Endothelial cell of umbilical vein (primary cell): ENCODE measurements at regions not wholly inside any gene's neighbourhood (a gene's known extent, or its start where the extent isn't known, plus 50 kb on each side); places are given as distances from the start of the nearest gene placed in this dataset.
"Not testable (repeated sequence)": the region's sequence is repeated elsewhere in the genome, so short reads cannot be mapped to it uniquely, and the experiment has no call there.

Source experiments
- BruUV-seq: library from RNA; stranded (reverse); fragments of 400-500 nt; replicated peaks from 2 replicates; lab custom pipeline; 2021; lab: Mats Ljungman, UMichigan
- CTCF ChIA-PET: fragments of 300-600, 350-600 bp; sonication (Branson Sonifier 250); formaldehyde crosslinking; loops from one replicate; lab custom pipeline; 2021; ENCODE audit warnings: antibody characterized with exemption, inconsistent platforms; lab: Charles Lee
- POLR2A ChIA-PET: fragments of 300-600, 350-600 bp; sonication (Branson Sonifier 250); formaldehyde crosslinking; loops from one replicate; lab custom pipeline; 2021; ENCODE audit warnings: antibody characterized with exemption, inconsistent platforms; lab: Charles Lee
- DNase-seq: peaks from one replicate; pipeline ENCODE4 v3.0.0-alpha.2; 2011; ENCODE audit warnings: low read depth, low spot score
- FAIRE-seq: peaks from 2 replicates; lab custom pipeline; 2011; peaks lifted over from hg19 to GRCh38; lab: Jason Lieb, UNC
- H2AFZ ChIP-seq: 2 replicates; pipeline ENCODE4 v1.6.0; 2012; ENCODE audit warnings: low read depth, low read length, control low read depth, inconsistent platforms
- H3K27ac ChIP-seq: 2 replicates; pipeline ENCODE4 v1.5.1; 2011; ENCODE audit warnings: low read depth, mild to moderate bottlenecking, control low read depth, low read length, moderate library complexity; ENCODE audit not compliant: insufficient read depth
- H3K27me3 ChIP-seq, 2 experiments: 2 replicates each; pipeline versions ENCODE4 v1.6.0 to v1.6.1; 2011; ENCODE audit warnings: low read length in 2 of 2, mixed read lengths in 1 of 2; ENCODE audit not compliant: control insufficient read depth in 2 of 2, insufficient read depth in 2 of 2
- H3K36me3 ChIP-seq, 2 experiments: 2 replicates in 1 of 2; 3 replicates in 1 of 2; pipeline ENCODE4 v1.5.1; 2011; ENCODE audit warnings: low read length in 2 of 2, mild to moderate bottlenecking in 1 of 2, moderate library complexity in 1 of 2; ENCODE audit not compliant: control insufficient read depth in 2 of 2, insufficient read depth in 2 of 2; ENCODE audit errors: extremely low read depth in 1 of 2
- H3K4me1 ChIP-seq: 3 replicates; pipeline ENCODE4 v1.5.1; 2011; ENCODE audit warnings: mild to moderate bottlenecking, low read length; ENCODE audit not compliant: control insufficient read depth, insufficient read depth; ENCODE audit errors: extremely low read depth
- H3K4me2 ChIP-seq: 2 replicates; pipeline ENCODE4 v1.6.1; 2011; ENCODE audit warnings: low read length, control low read depth, mixed read lengths; ENCODE audit not compliant: insufficient read depth
- H3K4me3 ChIP-seq, 3 experiments: fragments of 200-600 bp in 1 of 3; sonication (generic), shearing (Covaris generic) in 1 of 3; replicated peaks in 1 of 3; 2 replicates each; pipeline ENCODE4 v1.5.1; 2011 to 2016; ENCODE audit warnings: control low read depth in 3 of 3, low read length in 3 of 3, mild to moderate bottlenecking in 2 of 3, inconsistent platforms in 1 of 3, low read depth in 1 of 3, moderate library complexity in 1 of 3; ENCODE audit not compliant: insufficient read depth in 1 of 3
- H3K79me2 ChIP-seq: 2 replicates; pipeline ENCODE4 v1.6.0; 2012; ENCODE audit warnings: low read length, inconsistent platforms; ENCODE audit not compliant: control insufficient read depth, insufficient read depth
- H3K9ac ChIP-seq: replicated peaks from 2 replicates; pipeline ENCODE3; 2011; ENCODE audit warnings: low read length, control low read depth; ENCODE audit not compliant: insufficient read depth; ENCODE audit errors: extremely low read depth
- H3K9me1 ChIP-seq: replicated peaks from 3 replicates; pipeline ENCODE4 v1.6.0; 2011; ENCODE audit warnings: mild to moderate bottlenecking, low read length; ENCODE audit not compliant: control insufficient read depth, insufficient read depth; ENCODE audit errors: extremely low read depth
- H3K9me3 ChIP-seq: replicated peaks from 2 replicates; pipeline ENCODE4 v1.5.1; 2012; ENCODE audit warnings: low read length, inconsistent platforms; ENCODE audit not compliant: control insufficient read depth, insufficient read depth
- H4K20me1 ChIP-seq: replicated peaks from 2 replicates; pipeline ENCODE3; 2011; ENCODE audit warnings: mild to moderate bottlenecking, low read length; ENCODE audit not compliant: control insufficient read depth, insufficient read depth; ENCODE audit errors: extremely low read depth
- CTCF ChIP-seq, 2 donors: IDR thresholded peaks; 1 replicate in 1 of 2; 2 replicates in 1 of 2; pipeline ENCODE4 v1.5.1; 2011; ENCODE audit warnings: low read length in 2 of 2, mild to moderate bottlenecking in 2 of 2, moderate library complexity in 2 of 2, control low read depth in 1 of 2, inconsistent platforms in 1 of 2, low read depth in 1 of 2; ENCODE audit not compliant: insufficient read depth in 1 of 2; ENCODE audit errors: extremely low read depth in 1 of 2
- EZH2 ChIP-seq: IDR thresholded peaks from 2 replicates; pipeline ENCODE4 v1.6.1; 2012; ENCODE audit warnings: borderline replicate concordance, low read depth, mild to moderate bottlenecking, moderate library complexity, low read length, inconsistent platforms; ENCODE audit not compliant: severe bottlenecking
- FOS ChIP-seq: IDR thresholded peaks from 2 replicates; pipeline ENCODE4 v1.6.1; 2011; ENCODE audit warnings: mild to moderate bottlenecking, low read length, moderate library complexity, borderline replicate concordance; ENCODE audit not compliant: insufficient read depth
- GATA2 ChIP-seq: IDR thresholded peaks from 2 replicates; pipeline ENCODE4 v1.7.0; 2011; ENCODE audit warnings: low read depth, mild to moderate bottlenecking, moderate library complexity, mixed read lengths, low read length; ENCODE audit not compliant: insufficient read length, insufficient read depth
- JUN ChIP-seq: IDR thresholded peaks from 2 replicates; pipeline ENCODE4 v1.6.1; 2011; ENCODE audit warnings: borderline replicate concordance, low read depth; ENCODE audit not compliant: insufficient read length, insufficient read depth
- MYC ChIP-seq: IDR thresholded peaks from one replicate; pipeline ENCODE4 v1.6.1; 2011; ENCODE audit warnings: mild to moderate bottlenecking, low read depth, low read length
- POLR2A ChIP-seq: IDR thresholded peaks from 2 replicates; pipeline ENCODE4 v1.6.1; 2012; ENCODE audit warnings: low read depth, mild to moderate bottlenecking, control low read depth, low read length
- POLR2AphosphoS5 ChIP-seq: IDR thresholded peaks from 2 replicates; pipeline ENCODE4 v1.6.1; 2012; ENCODE audit warnings: low read depth, mild to moderate bottlenecking, control low read depth, low read length, moderate library complexity; ENCODE audit not compliant: insufficient read depth
- dilution Hi-C: fragments of 300-500 bp; cut with MboI; formaldehyde crosslinking; loops from one replicate; pipeline ENCODE4 v1.15.0; 2019; ENCODE audit warnings: low sequenced_read_pairs; ENCODE audit not compliant: extremely low pct_ligation_motif_present
- intact Hi-C: fragments of 100-400 bp; cut with micrococcal nuclease; formaldehyde crosslinking; loops from one replicate; pipeline ENCODE4 v1.10.0; 2022
- TF ChIP-seq, protein P1 (sequence below): IDR thresholded peaks from 2 replicates; pipeline ENCODE4 v1.6.1; 2011; ENCODE audit not compliant: insufficient read depth, insufficient read length

DNA sequence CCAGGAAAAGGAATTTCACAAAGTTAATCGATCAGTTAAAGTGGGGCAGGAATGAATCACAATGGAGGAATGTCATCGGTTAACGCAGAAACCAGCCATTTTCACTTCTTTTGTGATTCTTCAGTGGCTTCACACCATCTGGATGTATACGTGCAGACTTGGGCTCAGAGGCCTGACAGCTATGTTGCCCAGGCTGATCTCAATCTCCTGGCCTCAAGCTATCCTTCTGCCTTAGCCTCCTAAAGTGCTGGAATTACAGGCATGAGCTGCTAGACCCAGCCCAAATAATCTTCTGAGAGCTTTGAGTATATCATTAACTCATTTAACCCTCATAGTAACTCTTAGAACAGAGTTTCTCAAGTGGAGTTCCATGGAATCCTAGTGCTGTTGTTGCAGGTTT is 126.5 kb upstream of the VANGL1 start:
- H3K9me1 ChIP-seq, result no peaks in the 10 kb centered on the region
- POLR2A ChIA-PET, result no interaction called here
- H3K9me3 ChIP-seq, result no peaks in the 10 kb centered on the region
- no peaks in the 10 kb centered on the region for H3K27me3 ChIP-seq
- DNase-seq, result no peak
- BruUV-seq, result no TSS peak
- no peaks in the 10 kb centered on the region for H3K79me2 ChIP-seq
- no peak overlapping the region for H3K9ac ChIP-seq
- H2AFZ ChIP-seq, result no peak overlapping the region
- CTCF ChIA-PET, result no interaction called here
- dilution Hi-C loops, result no loop called here
- TF ChIP-seq MYC, result no peak
- TF ChIP-seq FOS, result no peak
- no peak for TF ChIP-seq POLR2AphosphoS5
- TF ChIP-seq CTCF (IDR thresholded peaks at IDR 0.05; ENCODE audit: extremely low read depth in 1 of 2, insufficient read depth in 1 of 2, low read depth in 1 of 2, low read length in 2 of 2), result no peak
- TF ChIP-seq JUN, result no peak
- TF ChIP-seq, protein P1, sequence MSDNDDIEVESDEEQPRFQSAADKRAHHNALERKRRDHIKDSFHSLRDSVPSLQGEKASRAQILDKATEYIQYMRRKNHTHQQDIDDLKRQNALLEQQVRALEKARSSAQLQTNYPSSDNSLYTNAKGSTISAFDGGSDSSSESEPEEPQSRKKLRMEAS, result no peak
- TF ChIP-seq POLR2A, result no peak
- TF ChIP-seq EZH2, result no peak
- no peak for TF ChIP-seq GATA2
- H3K4me2 ChIP-seq, result no peak overlapping the region
- H3K27ac ChIP-seq, result no peak overlapping the region
- H3K36me3 ChIP-seq, result no peaks in the 10 kb centered on the region
- no peak for FAIRE-seq
- no peak overlapping the region for H3K4me3 ChIP-seq
- H3K4me1 ChIP-seq, result no peaks in the 10 kb centered on the region
- intact Hi-C loops, result loop anchor here (5.0 kb wide), 1 partner anchor 1368 kb away; no protein-coding TSS in a partner anchor
- H4K20me1 ChIP-seq, result no peaks in the 10 kb centered on the region

DNA sequence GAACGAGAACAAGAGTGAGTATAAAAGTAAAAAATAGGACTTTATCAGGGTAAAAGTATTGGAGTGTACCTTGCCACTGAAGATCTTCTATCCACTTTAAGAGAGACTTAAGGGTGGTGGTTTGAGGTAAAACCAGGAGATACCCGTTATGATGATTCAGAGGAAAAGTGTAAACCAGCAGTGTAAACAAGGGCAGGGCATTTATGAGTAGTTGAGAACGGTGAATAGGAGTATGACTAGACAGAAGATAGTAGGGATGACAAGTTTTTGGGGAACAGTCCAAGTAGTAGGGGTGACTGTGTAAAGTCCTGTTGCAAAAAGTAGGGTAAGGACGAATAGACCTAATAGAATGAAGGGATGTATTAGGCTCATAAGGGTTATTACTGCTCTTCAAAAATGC is 131.5 kb upstream of the VANGL1 start:
- H3K9me3 ChIP-seq, H3K4me1 ChIP-seq, H3K9me1 ChIP-seq, H3K9ac ChIP-seq, POLR2A ChIA-PET, H4K20me1 ChIP-seq, H3K4me3 ChIP-seq, CTCF ChIA-PET, H2AFZ ChIP-seq, H3K27ac ChIP-seq, H3K36me3 ChIP-seq, intact Hi-C loops, H3K4me2 ChIP-seq, FAIRE-seq, dilution Hi-C loops, H3K79me2 ChIP-seq, BruUV-seq, H3K27me3 ChIP-seq, DNase-seq: not testable (repeated sequence)
